SK-N-SH (cell line): ENCODE measurements at regions not wholly inside any gene's neighbourhood (a gene's known extent, or its start where the extent isn't known, plus 50 kb on each side); places are given as distances from the start of the nearest gene placed in this dataset.

Experiments used
- CTCF ChIA-PET: fragments of 300-600, 350-600 bp; formaldehyde crosslinking; extraction: SDS; loops from one replicate; lab custom pipeline; 2021; lab: Yijun Ruan, JAX
- POLR2A ChIA-PET: fragments of 350-600 bp; sonication (Branson Sonifier 250); formaldehyde crosslinking; extraction: SDS; loops from one replicate; lab custom pipeline; 2020; ENCODE audit warnings: antibody characterized with exemption, inconsistent platforms; lab: Yijun Ruan, JAX
- DNase-seq: peaks from one replicate; pipeline ENCODE4 v3.0.0; 2012
- H2AFZ ChIP-seq: fragments of 200-600 bp; sonication (generic); 2 replicates; pipeline ENCODE4 v1.8.1; 2016; ENCODE audit warnings: antibody characterized with exemption, mild to moderate bottlenecking, low read depth
- H3F3A ChIP-seq: fragments of 200-600 bp; sonication (generic); replicated peaks from 2 replicates; pipeline ENCODE3; 2016; ENCODE audit warnings: antibody characterized with exemption, mild to moderate bottlenecking; ENCODE audit not compliant: insufficient read depth
- H3K27ac ChIP-seq, 2 experiments: fragments of 200-500 bp in 1 of 2; fragments of 200-600 bp in 1 of 2; sonication (Bioruptor generic) in 1 of 2; sonication (generic), shearing (Covaris generic) in 1 of 2; 2 replicates each; pipeline versions ENCODE4 v1.5.1 to v1.6.1; 2014 to 2016; ENCODE audit warnings: low read depth in 2 of 2, inconsistent platforms in 1 of 2, low read length in 1 of 2, mild to moderate bottlenecking in 1 of 2, mixed read lengths in 1 of 2
- H3K27me3 ChIP-seq: fragments of 200-600 bp; sonication (generic), shearing (Covaris generic); 2 replicates; pipeline ENCODE4 v1.6.1; 2016; ENCODE audit warnings: mixed run types; ENCODE audit not compliant: insufficient read depth
- H3K36me3 ChIP-seq, 2 experiments: fragments of 200-500 bp in 1 of 2; fragments of 200-600 bp in 1 of 2; sonication (Bioruptor generic) in 1 of 2; sonication (generic) in 1 of 2; replicated peaks in 1 of 2; 2 replicates each; pipeline versions ENCODE3 to v1.5.1; 2014 to 2016; ENCODE audit warnings: low read length in 1 of 2, mild to moderate bottlenecking in 1 of 2; ENCODE audit not compliant: insufficient read depth in 2 of 2, control insufficient read depth in 1 of 2
- H3K4me1 ChIP-seq, 2 experiments: fragments of 200-500 bp in 1 of 2; fragments of 200-600 bp in 1 of 2; sonication (Bioruptor generic) in 1 of 2; sonication (generic), shearing (Covaris generic) in 1 of 2; 2 replicates each; pipeline versions ENCODE4 v1.5.1 to v1.6.1; 2014 to 2016; ENCODE audit warnings: low read depth in 1 of 2, low read length in 1 of 2, mixed run types in 1 of 2; ENCODE audit not compliant: insufficient read depth in 2 of 2, control insufficient read depth in 1 of 2
- H3K4me2 ChIP-seq: fragments of 200-600 bp; sonication (generic), shearing (Covaris generic); 2 replicates; pipeline ENCODE4 v1.6.1; 2017; ENCODE audit warnings: mixed run types
- H3K4me3 ChIP-seq, 2 experiments: fragments of 200-500 bp in 1 of 2; fragments of 200-600 bp in 1 of 2; sonication (Bioruptor generic) in 1 of 2; sonication (generic), shearing (Covaris generic) in 1 of 2; 2 replicates each; pipeline versions ENCODE4 v1.5.1 to v1.8.1; 2014 to 2016; ENCODE audit warnings: low read depth in 2 of 2, inconsistent platforms in 1 of 2, low read length in 1 of 2, mild to moderate bottlenecking in 1 of 2, mixed read lengths in 1 of 2, moderate library complexity in 1 of 2
- H3K79me2 ChIP-seq: fragments of 200-600 bp; sonication (generic); 2 replicates; pipeline ENCODE4 v1.8.1; 2017; ENCODE audit warnings: mild to moderate bottlenecking; ENCODE audit not compliant: insufficient read depth
- H3K9ac ChIP-seq: fragments of 200-600 bp; sonication (generic); 2 replicates; pipeline ENCODE4 v1.6.1; 2017; ENCODE audit warnings: mixed run types
- H3K9me2 ChIP-seq: fragments of 200-600 bp; sonication (generic); 2 replicates; pipeline ENCODE4 v1.6.1; 2017; ENCODE audit warnings: mixed run types
- H3K9me3 ChIP-seq: fragments of 200-600 bp; sonication (generic); 2 replicates; pipeline ENCODE4 v1.6.1; 2017; ENCODE audit warnings: mixed run types, mild to moderate bottlenecking, moderate library complexity
- H4K20me1 ChIP-seq: fragments of 200-600 bp; sonication (generic); 2 replicates; pipeline ENCODE4 v1.6.1; 2017; ENCODE audit warnings: mild to moderate bottlenecking, mixed run types; ENCODE audit not compliant: insufficient read depth
- CHD2 ChIP-seq: fragments of 150-350 bp; IDR thresholded peaks from 2 replicates; pipeline ENCODE4 v1.6.1; 2018; ENCODE audit warnings: low read length; ENCODE audit not compliant: partially characterized antibody
- CTCF ChIP-seq: fragments of 200-600 bp; sonication (generic); IDR thresholded peaks from 2 replicates; pipeline ENCODE4 v1.6.1; 2017; ENCODE audit warnings: antibody characterized with exemption, mild to moderate bottlenecking, moderate library complexity
- EP300 ChIP-seq, 2 experiments: IDR thresholded peaks; 2 replicates each; pipeline versions ENCODE4 v1.4.0 to v1.6.1; 2012; ENCODE audit warnings: borderline replicate concordance in 1 of 2, low read depth in 1 of 2, low read length in 1 of 2
- GATA2 ChIP-seq: sonication (generic); formaldehyde crosslinking; IDR thresholded peaks from 2 replicates; pipeline ENCODE4 v1.5.0; 2020; ENCODE audit warnings: mild to moderate bottlenecking, missing genetic modification reagents
- IRF3 ChIP-seq: fragments of 150-350 bp; IDR thresholded peaks from 2 replicates; pipeline ENCODE4 v1.6.1; 2016; ENCODE audit warnings: mild to moderate bottlenecking, low read depth, low read length
- JUND ChIP-seq: IDR thresholded peaks from 2 replicates; pipeline ENCODE4 v1.4.0; 2012
- MEF2A ChIP-seq: IDR thresholded peaks from 2 replicates; pipeline ENCODE4 v1.4.0; 2012; ENCODE audit warnings: low read depth, borderline replicate concordance
- MXI1 ChIP-seq: IDR thresholded peaks from 2 replicates; pipeline ENCODE4 v1.6.1; 2012; ENCODE audit warnings: mild to moderate bottlenecking, low read depth, low read length, improper control_type of control experiment
- NFIC ChIP-seq: IDR thresholded peaks from 2 replicates; pipeline ENCODE4 v1.4.0; 2012; ENCODE audit warnings: borderline replicate concordance
- RCOR1 ChIP-seq: fragments of 150-350 bp; IDR thresholded peaks from 2 replicates; pipeline ENCODE4 v1.6.1; 2017; ENCODE audit warnings: antibody characterized with exemption, low read length
- RFX5 ChIP-seq: IDR thresholded peaks from 2 replicates; pipeline ENCODE4 v1.6.1; 2012; ENCODE audit warnings: mild to moderate bottlenecking, improper control_type of control experiment, low read length
- SIN3A ChIP-seq: IDR thresholded peaks from 2 replicates; pipeline ENCODE4 v1.6.1; 2012; ENCODE audit warnings: low read depth, mild to moderate bottlenecking, low read length, moderate library complexity, borderline replicate concordance
- TAF1 ChIP-seq: IDR thresholded peaks from 2 replicates; pipeline ENCODE4 v1.6.1; 2012; ENCODE audit warnings: low read depth, mild to moderate bottlenecking, low read length, moderate library complexity, borderline replicate concordance
- TEAD4 ChIP-seq: IDR thresholded peaks from 2 replicates; pipeline ENCODE4 v1.4.0; 2012; ENCODE audit warnings: mild to moderate bottlenecking, borderline replicate concordance; ENCODE audit not compliant: insufficient read depth
- USF2 ChIP-seq: fragments of 150-350 bp; IDR thresholded peaks from 2 replicates; pipeline ENCODE4 v1.6.1; 2017; ENCODE audit warnings: antibody characterized with exemption, low read length, low read depth, borderline replicate concordance
- WGBS: methylation state at CpG from one replicate; pipeline ENCODE4 v1.1.6; 2017; ENCODE audit warnings: low lambda C conversion rate; 5-methylcytosine and 5-hydroxymethylcytosine counted together

GRCh38 chr3:80734483-80734882 is 966.7 kb upstream of the ROBO1 start:
- WGBS: 30% methylated on average over 1 of the region's 1 CpG

More at GRCh38 chr3:80734483-80734882, 966.7 kb upstream of the ROBO1 start:
- H2AFZ ChIP-seq: no peak overlapping the region
- H3K4me1 ChIP-seq: no peaks in the 10 kb centered on the region
- no peaks in the 10 kb centered on the region for H3F3A ChIP-seq
- H3K9me3 ChIP-seq: no peaks in the 10 kb centered on the region
- H3K4me3 ChIP-seq: no peak overlapping the region
- H3K79me2 ChIP-seq: no peaks in the 10 kb centered on the region
- no peak for DNase-seq
- no peaks in the 10 kb centered on the region for H4K20me1 ChIP-seq
- POLR2A ChIA-PET: no interaction called here
- no peaks in the 10 kb centered on the region for H3K36me3 ChIP-seq
- H3K27me3 ChIP-seq: no peaks in the 10 kb centered on the region
- 0 out of 2 replicates have a peak overlapping the region, but pooled peaks have one; percentile 16 for H3K4me2 ChIP-seq
- no peak overlapping the region for H3K9ac ChIP-seq
- CTCF ChIA-PET: interaction anchor here (1.0 kb wide), 1 partner anchor 1648 kb away, joined by 3 read pairs; no protein-coding TSS in a partner anchor
- no peak overlapping the region for H3K27ac ChIP-seq
- no peaks in the 10 kb centered on the region for H3K9me2 ChIP-seq
- TF ChIP-seq TAF1 (no peak), MXI1 (no peak), IRF3 (no peak), NFIC (no peak), CHD2 (no peak), RFX5 (no peak), CTCF (no peak), GATA2 (CRISPR knock-in tag) (no peak), JUND (no peak), USF2 (no peak), EP300 (IDR thresholded peaks at IDR 0.05; ENCODE audit: borderline replicate concordance in 1 of 2, low read depth in 1 of 2, low read length in 1 of 2) (no peak), RCOR1 (no peak), SIN3A (no peak), MEF2A (no peak), TEAD4 (no peak)
